Esophagus squamous epithelium (tissue), 5 donors: ENCODE measurements at regions not wholly inside any gene's neighbourhood (a gene's known extent, or its start where the extent isn't known, plus 50 kb on each side); places are given as distances from the start of the nearest gene placed in this dataset.

Experiments
- DNase-seq: peaks from one replicate; lab custom pipeline; 2025; lab: John Stamatoyannopoulos, UW
- H3K27ac ChIP-seq, 4 donors: fragments of 200-600 bp; sonication (generic); one replicate each; pipeline ENCODE4 v1.5.1; 2016 to 2019; ENCODE audit warnings: mild to moderate bottlenecking in 1 of 4
- H3K27me3 ChIP-seq, 4 donors: fragments of 200-600 bp; sonication (generic); 1 replicate in 3 of 4; 2 replicates in 1 of 4; pipeline versions ENCODE4 v1.5.1 to v1.6.0; 2017 to 2021; ENCODE audit warnings: antibody characterized with exemption in 1 of 4
- H3K36me3 ChIP-seq, 3 donors: fragments of 200-600 bp; sonication (generic); one replicate each; pipeline ENCODE4 v1.5.1; 2016 to 2019
- H3K4me1 ChIP-seq, 3 donors: fragments of 200-600 bp; sonication (generic); one replicate each; pipeline ENCODE4 v1.5.1; 2017 to 2019
- H3K4me3 ChIP-seq, 4 donors: fragments of 200-600 bp; sonication (generic); 1 replicate in 3 of 4; 2 replicates in 1 of 4; pipeline ENCODE4 v1.5.1; 2016 to 2019; ENCODE audit warnings: mild to moderate bottlenecking in 2 of 4, moderate library complexity in 1 of 4
- H3K9me3 ChIP-seq, 3 donors: fragments of 200-600 bp; sonication (generic); one replicate each; pipeline ENCODE4 v1.5.1; 2016 to 2019
- CTCF ChIP-seq, 6 experiments: fragments of 450-650 bp in 4 of 6; fragments of 200-600 bp in 2 of 6; sonication (generic) in 2 of 6; IDR thresholded peaks; one replicate each; pipeline ENCODE4 v1.5.1; 2016 to 2019; ENCODE audit warnings: antibody characterized with exemption in 6 of 6, mild to moderate bottlenecking in 4 of 6, moderate library complexity in 4 of 6
- POLR2A ChIP-seq, 4 donors: fragments of 450-650 bp; IDR thresholded peaks; one replicate each; pipeline ENCODE4 v1.6.1; 2017; ENCODE audit warnings: antibody characterized with exemption in 4 of 4, mild to moderate bottlenecking in 4 of 4, moderate library complexity in 3 of 4
- WGBS, 2 donors: methylation state at CpG; one replicate each; pipeline ENCODE4 v1.1.5; 2018; 5-methylcytosine and 5-hydroxymethylcytosine counted together
- intact Hi-C: fragments of 100-400 bp; cut with DNase I; formaldehyde crosslinking; loops from one replicate; pipeline ENCODE4 v1.15.0; 2022
- donor health status: DM: yes; HTN: yes; CAD: no.

- Histone ChIP-seq H3K36me3 (no peaks in the 10 kb centered on the region), H3K4me3 (no peak overlapping the region), H3K4me1 (no peaks in the 10 kb centered on the region), H3K27me3 (no peaks in the 10 kb centered on the region), H3K27ac (no peak overlapping the region), H3K9me3 (no peaks in the 10 kb centered on the region)
- no peak for DNase-seq
- intact Hi-C loops = no loop called here
- 17 to 60% methylated on average over 1 of the region's 8 CpGs for WGBS, 2 donors
- no peak for TF ChIP-seq CTCF (IDR thresholded peaks at IDR 0.05)
- TF ChIP-seq POLR2A (IDR thresholded peaks at IDR 0.05) = no peak
Measured at GRCh38 chrX:110600745-110601310, 194.8 kb downstream of the CHRDL1 start.

GRCh38 chrX:110614596-110614995 lies 181.0 kb downstream of the CHRDL1 start:
- intact Hi-C loops = no loop called here
- Histone ChIP-seq H3K36me3 (no peaks in the 10 kb centered on the region), H3K4me1 (no peaks in the 10 kb centered on the region), H3K9me3 (no peaks in the 10 kb centered on the region), H3K4me3 (no peak overlapping the region), H3K27ac (no peak overlapping the region), H3K27me3 (no peaks in the 10 kb centered on the region)
- DNase-seq = no peak
- TF ChIP-seq CTCF (IDR thresholded peaks at IDR 0.05) (no peak), POLR2A (IDR thresholded peaks at IDR 0.05) (no peak)
